SK-N-SH treated with all-trans-retinoic acid at 6 μM for 48 hours (cell line): ENCODE measurements at regions not wholly inside any gene's neighbourhood (a gene's known extent, or its start where the extent isn't known, plus 50 kb on each side); places are given as distances from the start of the nearest gene placed in this dataset.

Source experiments
- CSRNP3 ChIP-seq: fragments of 250-450 bp; sonication (Bioruptor Pico); IDR thresholded peaks from 2 replicates; pipeline ENCODE4 v1.5.1; 2021; ENCODE audit warnings: mild to moderate bottlenecking, moderate library complexity
- RARB ChIP-seq: fragments of 250-450 bp; sonication (Bioruptor Pico); IDR thresholded peaks from 2 replicates; pipeline ENCODE4 v1.8.0; 2021; ENCODE audit warnings: mild to moderate bottlenecking, moderate library complexity
- ZFP30 ChIP-seq: fragments of 450-650 bp; formaldehyde crosslinking; IDR thresholded peaks from 2 replicates; pipeline ENCODE4 v1.5.0; 2022; ENCODE audit warnings: mild to moderate bottlenecking, moderate library complexity
- ZNF8 ChIP-seq: fragments of 450-650 bp; formaldehyde crosslinking; IDR thresholded peaks from 2 replicates; pipeline ENCODE4 v1.5.0; 2020; ENCODE audit warnings: mild to moderate bottlenecking, moderate library complexity

DNA sequence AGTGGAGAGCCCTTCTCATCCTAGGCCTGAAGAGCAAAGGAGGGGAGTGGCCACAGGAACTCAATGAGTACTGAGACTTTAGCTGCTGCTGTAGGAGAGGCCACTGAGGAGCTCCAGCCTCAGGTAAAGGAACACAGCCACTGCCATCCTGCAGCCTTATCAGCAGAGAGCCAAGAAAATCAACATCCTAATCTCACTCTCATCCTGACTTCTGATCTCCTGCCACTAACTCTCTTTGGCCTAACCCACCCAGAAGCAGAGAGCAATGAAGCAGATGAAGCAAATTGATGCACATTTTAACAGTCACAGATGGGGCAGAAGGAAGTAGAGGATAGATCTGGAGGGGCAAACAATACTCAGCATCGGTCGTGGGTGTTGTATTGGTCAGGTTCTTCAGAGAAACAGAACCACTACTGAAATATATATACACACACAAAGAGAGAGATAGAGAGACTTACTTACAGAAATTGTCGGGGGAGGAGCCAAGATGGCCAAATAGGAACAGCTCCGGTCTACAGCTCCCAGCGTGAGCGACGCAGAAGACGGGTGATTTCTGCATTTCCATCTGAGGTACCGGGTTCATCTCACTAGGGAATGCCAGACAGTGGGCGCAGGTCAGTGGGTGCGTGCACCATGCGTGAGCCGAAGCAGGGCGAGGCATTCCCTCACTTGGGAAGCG, 297.6 kb downstream of the MTERF1 start:
- TF ChIP-seq ZFP30 (no peak), ZNF8 (CRISPR knock-in tag) (no peak), RARB (CRISPR knock-in tag) (no peak), CSRNP3 (CRISPR knock-in tag) (no peak)
